HUES48 (cell line): ENCODE measurements at regions not wholly inside any gene's neighbourhood (a gene's known extent, or its start where the extent isn't known, plus 50 kb on each side); places are given as distances from the start of the nearest gene placed in this dataset.
"Not testable (repeated sequence)": the region's sequence is repeated elsewhere in the genome, so short reads cannot be mapped to it uniquely, and the experiment has no call there.

Experiments
- H3K27ac ChIP-seq: one replicate; pipeline ENCODE4 v1.7.0; 2013; ENCODE audit warnings: low read depth, low read length, inconsistent platforms
- H3K27me3 ChIP-seq: 2 replicates; pipeline ENCODE4 v1.6.1; 2013; ENCODE audit warnings: mild to moderate bottlenecking, low read length; ENCODE audit not compliant: control insufficient read depth, insufficient read depth
- H3K36me3 ChIP-seq: 2 replicates; pipeline ENCODE4 v1.6.1; 2013; ENCODE audit warnings: low read length; ENCODE audit not compliant: control insufficient read depth, insufficient read depth
- H3K4me1 ChIP-seq: 2 replicates; pipeline ENCODE4 v1.6.1; 2013; ENCODE audit warnings: mild to moderate bottlenecking, low read length; ENCODE audit not compliant: control insufficient read depth, insufficient read depth
- H3K4me3 ChIP-seq: 2 replicates; pipeline ENCODE4 v1.5.1; 2013; ENCODE audit warnings: mild to moderate bottlenecking, low read depth, low read length
- H3K9ac ChIP-seq: 2 replicates; pipeline ENCODE4 v1.6.1; 2013; ENCODE audit warnings: mild to moderate bottlenecking, low read depth, low read length, moderate library complexity
- H3K9me3 ChIP-seq: 2 replicates; pipeline ENCODE4 v1.6.1; 2013; ENCODE audit warnings: low read length; ENCODE audit not compliant: control insufficient read depth, insufficient read depth

DNA sequence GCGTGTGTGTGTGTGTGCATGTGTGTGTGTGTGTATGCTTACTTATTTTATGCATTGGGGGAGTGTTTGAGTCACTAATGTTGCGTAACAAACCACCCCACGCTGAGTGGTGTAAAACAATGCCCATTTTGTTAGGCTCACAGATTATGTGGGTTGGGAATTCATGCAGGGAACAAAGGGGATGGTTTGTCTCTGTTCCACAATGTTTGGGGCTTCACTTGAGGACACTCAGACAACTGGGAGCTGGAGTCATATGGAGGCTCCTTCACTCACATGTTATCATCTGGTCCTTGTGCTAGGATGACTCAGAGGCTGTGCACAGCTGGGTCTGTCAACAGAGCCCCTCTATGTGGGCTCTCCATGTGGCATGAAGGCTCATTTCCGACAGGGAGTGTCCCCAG, 51.3 kb upstream of the LARGE1 start:
- Histone ChIP-seq H3K36me3 (no peaks in the 10 kb centered on the region), H3K4me3 (no peak overlapping the region), H3K9me3 (no peaks in the 10 kb centered on the region), H3K9ac (no peak overlapping the region), H3K4me1 (peaks cover 4% of the 10 kb centered on the region; the same call in 1 of the 2 replicates), H3K27me3 (no peaks in the 10 kb centered on the region; the same call in 1 of the 2 replicates), H3K27ac (peak overlapping the region; percentile 33)

DNA sequence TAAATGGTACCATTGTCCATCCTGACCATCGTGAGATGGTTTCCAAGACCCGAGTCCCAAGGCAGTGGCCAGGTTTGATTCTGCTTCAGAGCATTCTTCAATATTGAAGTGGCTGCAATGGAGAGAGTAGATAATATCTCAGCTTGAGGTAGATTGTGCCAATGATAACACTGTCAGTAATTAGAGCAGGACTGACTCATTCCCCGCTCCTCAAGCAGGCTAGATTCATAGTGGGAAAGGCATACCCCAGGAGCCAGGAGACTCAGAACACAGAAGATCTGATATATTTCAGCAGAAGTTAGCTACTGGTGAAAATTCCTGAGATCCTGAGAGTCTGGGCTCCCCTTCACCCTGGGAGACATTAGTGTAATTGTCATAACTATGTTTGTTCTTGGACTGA, 55.6 kb upstream of the LARGE1 start:
- Histone ChIP-seq H3K27ac (no peak overlapping the region), H3K9me3 (no peaks in the 10 kb centered on the region), H3K36me3 (no peaks in the 10 kb centered on the region), H3K4me1 (peaks cover 4% of the 10 kb centered on the region; the same call in 1 of the 2 replicates), H3K9ac (no peak overlapping the region), H3K27me3 (no peaks in the 10 kb centered on the region), H3K4me3 (no peak overlapping the region)

DNA sequence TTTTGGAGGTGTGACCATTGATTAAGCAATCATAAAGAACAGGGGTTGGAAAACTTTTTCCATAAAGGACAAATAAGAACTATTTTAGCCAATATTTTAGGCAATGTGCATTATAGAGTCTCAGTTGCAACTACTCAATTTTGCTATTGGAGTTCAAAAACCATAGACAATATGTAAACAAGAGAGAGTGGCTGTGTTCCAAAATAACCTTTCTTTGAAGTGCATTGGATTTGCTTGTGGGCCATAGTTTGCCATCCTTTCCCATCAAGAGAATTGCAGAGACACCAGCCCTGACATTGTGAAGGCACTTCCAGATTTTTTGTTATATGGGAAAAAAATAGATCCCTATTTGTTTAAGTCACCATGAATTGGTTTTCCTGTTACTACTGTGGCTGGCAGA, 63.3 kb upstream of the LARGE1 start:
- Histone ChIP-seq H3K27me3 (no peaks in the 10 kb centered on the region), H3K4me1 (peaks cover 25% of the 10 kb centered on the region), H3K9me3 (no peaks in the 10 kb centered on the region)

DNA sequence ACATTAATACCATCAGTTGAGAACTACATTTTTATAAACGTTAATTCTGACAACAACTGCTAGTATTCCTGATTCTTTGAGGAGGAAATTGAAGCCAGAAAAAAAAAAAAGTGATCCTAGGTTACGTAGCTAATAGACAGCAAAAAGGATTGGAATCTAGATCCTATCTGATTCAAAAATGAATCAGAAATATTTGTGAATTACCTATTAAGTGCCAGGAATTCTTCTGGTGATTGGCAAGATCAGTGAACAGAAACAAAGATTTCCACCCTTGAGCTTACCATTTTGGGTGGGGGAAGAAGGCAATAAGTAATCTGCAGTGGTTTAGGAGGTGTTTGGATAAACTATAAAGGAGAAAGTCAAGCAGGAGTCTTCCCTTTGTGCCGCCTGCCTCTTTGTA, 63.9 kb upstream of the LARGE1 start:
- H3K27me3 ChIP-seq: no peaks in the 10 kb centered on the region

More for the DNA sequence above, 63.3 kb upstream of the LARGE1 start:
- Histone ChIP-seq H3K9ac (no peak overlapping the region), H3K4me3 (no peak overlapping the region), H3K36me3 (no peaks in the 10 kb centered on the region), H3K27ac (no peak overlapping the region)

DNA sequence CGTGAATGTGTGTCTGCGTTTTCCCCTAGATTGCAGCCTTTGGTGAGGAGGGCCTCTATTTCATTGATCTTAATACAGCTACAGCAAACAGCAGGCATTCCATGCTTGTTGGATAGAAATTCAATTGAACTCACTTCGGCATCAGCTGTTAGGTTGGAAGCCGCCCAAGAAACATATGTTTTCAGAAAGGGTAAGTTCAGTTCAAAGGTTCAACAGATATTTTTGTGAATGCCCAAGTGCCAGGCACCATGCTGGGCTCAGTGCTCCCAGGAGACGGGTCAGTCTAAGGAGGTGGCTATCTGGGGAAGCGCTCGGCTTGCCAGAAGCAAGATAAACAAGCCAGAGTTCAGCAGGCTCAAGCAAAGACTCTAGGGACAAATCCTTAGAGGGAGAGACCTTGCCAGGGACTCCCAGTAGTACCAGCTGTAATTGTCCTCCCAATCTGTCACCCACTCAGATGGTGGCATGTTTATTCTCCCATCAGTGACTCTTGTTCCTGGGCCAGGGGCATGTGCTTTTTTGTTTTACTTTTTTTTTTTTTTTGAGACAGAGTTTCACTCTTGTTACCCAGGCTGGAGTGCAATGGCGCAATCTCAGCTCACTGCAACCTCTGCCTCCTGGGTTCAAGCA, 64.5 kb upstream of the LARGE1 start:
- H3K4me1 ChIP-seq: peaks cover 25% of the 10 kb centered on the region
- H3K27me3 ChIP-seq: no peaks in the 10 kb centered on the region
- H3K9me3 ChIP-seq: no peaks in the 10 kb centered on the region
- no peaks in the 10 kb centered on the region for H3K36me3 ChIP-seq
- no peak overlapping the region for H3K27ac ChIP-seq
- H3K4me3 ChIP-seq: no peak overlapping the region
- no peak overlapping the region for H3K9ac ChIP-seq

More for the DNA sequence above, 63.9 kb upstream of the LARGE1 start:
- H3K9me3 ChIP-seq: no peaks in the 10 kb centered on the region
- peaks cover 25% of the 10 kb centered on the region for H3K4me1 ChIP-seq
- H3K9ac ChIP-seq: no peak overlapping the region
- H3K27ac ChIP-seq: no peak overlapping the region
- H3K36me3 ChIP-seq: no peaks in the 10 kb centered on the region
- H3K4me3 ChIP-seq: no peak overlapping the region

DNA sequence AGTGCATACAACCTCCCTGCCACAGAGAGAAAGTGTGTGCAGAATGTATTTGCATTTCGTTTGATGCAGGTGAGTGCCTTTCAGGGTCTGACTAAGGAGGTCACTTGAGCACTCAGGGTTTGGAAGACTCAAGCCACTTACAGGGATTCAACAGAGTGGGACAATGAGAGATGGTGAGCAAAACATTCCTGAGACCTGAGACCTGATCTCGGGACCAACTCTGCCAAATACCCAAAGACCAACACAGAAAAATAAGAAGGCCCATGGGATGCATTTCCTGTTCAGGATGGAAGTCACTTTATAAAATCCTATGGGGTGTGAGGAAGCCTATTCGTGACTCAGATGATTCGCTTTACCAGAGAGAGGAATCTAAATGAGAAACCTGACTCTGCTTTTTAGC, 65.2 kb upstream of the LARGE1 start:
- Histone ChIP-seq H3K4me3 (no peak overlapping the region), H3K4me1 (peaks cover 25% of the 10 kb centered on the region), H3K27ac (peak overlapping the region; percentile 27), H3K9me3 (no peaks in the 10 kb centered on the region), H3K27me3 (no peaks in the 10 kb centered on the region), H3K36me3 (no peaks in the 10 kb centered on the region), H3K9ac (no peak overlapping the region)

DNA sequence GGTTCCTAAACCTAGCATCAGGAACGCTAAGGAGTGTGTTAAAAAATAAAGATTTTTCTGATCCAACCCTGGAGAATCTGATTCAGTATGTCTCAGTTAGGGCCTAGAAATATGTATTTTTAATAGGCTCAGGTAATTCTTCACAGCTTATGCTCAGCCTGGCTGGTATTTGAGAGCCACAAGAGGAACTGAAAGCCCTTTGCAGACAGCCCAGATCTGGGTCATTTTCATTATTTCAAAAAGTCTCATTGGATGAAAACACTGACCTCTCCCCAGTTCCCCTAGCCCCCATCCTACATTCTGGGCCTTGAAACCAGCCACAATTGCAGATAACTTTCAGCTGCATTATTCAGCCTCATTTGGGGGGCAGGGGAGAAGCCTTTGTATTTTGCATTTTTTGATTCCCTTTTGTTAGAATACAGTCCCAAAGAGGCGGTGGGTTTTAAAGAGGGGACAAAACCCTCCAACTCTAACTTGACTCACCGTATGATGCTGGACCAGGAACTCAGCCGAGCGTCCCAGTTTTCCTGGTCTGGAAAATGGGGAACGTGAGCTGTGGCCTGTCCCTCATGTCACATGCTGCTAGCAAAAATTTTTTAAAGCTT, 66.0 kb upstream of the LARGE1 start:
- H3K9me3 ChIP-seq: no peaks in the 10 kb centered on the region
- no peaks in the 10 kb centered on the region for H3K27me3 ChIP-seq
- no peaks in the 10 kb centered on the region for H3K36me3 ChIP-seq
- H3K4me1 ChIP-seq: peaks cover 25% of the 10 kb centered on the region
- H3K27ac ChIP-seq: peak overlapping the region; percentile 27
- H3K4me3 ChIP-seq: no peak overlapping the region
- no peak overlapping the region for H3K9ac ChIP-seq

DNA sequence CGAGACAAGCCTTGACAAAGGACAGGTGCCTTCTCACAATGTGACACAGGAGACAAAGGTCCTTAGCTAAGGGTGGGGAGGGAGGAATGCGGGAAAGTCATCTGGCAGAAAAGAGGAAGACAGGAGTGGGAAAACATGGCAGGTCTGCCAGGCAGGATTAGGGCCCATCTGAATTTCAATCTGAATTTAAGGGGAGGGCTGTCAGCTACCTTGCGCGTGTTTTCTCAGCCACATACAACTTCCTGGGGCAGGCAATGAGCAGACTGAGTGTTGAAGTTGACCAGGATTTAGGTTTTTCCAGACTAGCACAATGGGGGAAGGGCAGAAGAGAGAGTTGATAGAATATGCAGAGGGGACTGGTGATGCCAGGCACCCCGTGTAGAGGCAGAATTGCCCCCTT, 66.7 kb upstream of the LARGE1 start:
- Histone ChIP-seq H3K9me3 (no peaks in the 10 kb centered on the region), H3K9ac (no peak overlapping the region), H3K4me1 (peaks cover 25% of the 10 kb centered on the region), H3K27ac (peak overlapping the region; percentile 27), H3K4me3 (no peak overlapping the region), H3K27me3 (no peaks in the 10 kb centered on the region), H3K36me3 (no peaks in the 10 kb centered on the region)

DNA sequence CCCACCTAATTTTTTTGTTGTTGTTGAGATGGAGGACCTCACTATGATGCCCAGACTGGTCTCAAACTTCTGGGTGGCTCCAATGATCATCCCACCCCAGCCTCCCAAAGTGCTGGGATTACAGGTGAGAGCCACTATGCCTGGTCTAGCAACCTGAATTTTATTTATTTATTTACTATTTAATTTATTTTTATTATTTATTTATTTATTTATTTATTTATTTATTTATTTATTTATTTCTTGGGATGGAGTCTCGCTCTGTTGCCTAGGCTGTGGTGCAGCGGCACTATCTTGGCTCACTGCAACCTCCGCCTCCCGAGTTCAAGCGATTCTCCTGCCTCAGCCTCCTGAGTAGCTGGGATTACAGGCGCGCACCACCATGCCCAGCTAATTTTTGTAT, 69.0 kb upstream of the LARGE1 start:
- not testable (repeated sequence) for H3K4me3 ChIP-seq
- H3K4me1 ChIP-seq: peaks cover 25% of the 10 kb centered on the region

DNA sequence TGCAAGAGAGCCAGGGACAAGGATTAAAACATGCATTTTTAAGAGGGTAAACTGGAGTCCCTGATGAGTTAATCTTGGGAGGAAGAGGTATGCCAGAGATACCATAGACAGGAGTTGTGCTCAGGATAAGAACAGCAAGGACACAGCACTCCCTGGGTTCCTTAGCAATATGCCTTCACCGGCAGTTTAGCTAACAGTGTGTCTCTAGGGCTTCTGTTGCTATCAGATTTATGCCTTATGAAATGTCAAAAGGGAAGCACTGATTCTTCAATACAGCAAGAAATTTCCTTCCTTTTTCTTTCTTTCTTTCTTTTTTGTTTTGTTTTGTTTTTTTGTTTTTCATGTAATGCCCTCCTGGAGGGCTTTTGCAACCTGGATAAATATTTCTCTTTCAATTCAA, 71.3 kb upstream of the LARGE1 start:
- no peaks in the 10 kb centered on the region for H3K36me3 ChIP-seq
- H3K4me1 ChIP-seq: peaks cover 10% of the 10 kb centered on the region
- H3K9ac ChIP-seq: no peak overlapping the region
- no peaks in the 10 kb centered on the region for H3K9me3 ChIP-seq
- H3K27ac ChIP-seq: no peak overlapping the region
- H3K27me3 ChIP-seq: no peaks in the 10 kb centered on the region
- H3K4me3 ChIP-seq: no peak overlapping the region

More for the DNA sequence above, 69.0 kb upstream of the LARGE1 start:
- H3K27ac ChIP-seq, H3K9ac ChIP-seq, H3K36me3 ChIP-seq, H3K9me3 ChIP-seq, H3K27me3 ChIP-seq: not testable (repeated sequence)

DNA sequence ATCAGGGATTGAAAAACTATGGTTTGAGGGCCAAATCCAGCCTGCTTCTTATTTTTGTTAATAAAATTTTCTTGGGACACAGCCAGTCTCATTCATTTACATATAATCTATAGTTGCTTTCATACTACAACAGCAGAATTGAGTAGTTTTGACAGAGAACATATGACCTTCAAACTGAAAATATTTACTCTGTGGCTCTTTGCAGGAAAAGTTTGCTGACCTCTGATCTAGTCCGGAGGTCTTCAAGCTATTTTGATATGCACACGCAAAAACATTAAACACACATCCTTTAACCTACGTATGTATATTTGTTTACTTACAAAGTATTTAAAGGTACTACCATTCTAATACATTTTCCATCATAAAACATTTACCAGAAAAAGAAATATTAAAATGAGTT, 76.5 kb upstream of the LARGE1 start:
- H3K36me3 ChIP-seq: no peaks in the 10 kb centered on the region
- H3K4me1 ChIP-seq: no peaks in the 10 kb centered on the region
- H3K27me3 ChIP-seq: no peaks in the 10 kb centered on the region
- peaks cover 17% of the 10 kb centered on the region for H3K9me3 ChIP-seq
- no peak overlapping the region for H3K27ac ChIP-seq
- no peak overlapping the region for H3K4me3 ChIP-seq
- no peak overlapping the region for H3K9ac ChIP-seq
